Transverse colon (tissue), 4 donors: ENCODE measurements at regions not wholly inside any gene's neighbourhood (a gene's known extent, or its start where the extent isn't known, plus 50 kb on each side); places are given as distances from the start of the nearest gene placed in this dataset.

Source experiments
- EP300 ChIP-seq: sonication (generic); formaldehyde crosslinking; IDR thresholded peaks from one replicate; pipeline ENCODE4 v1.6.1; 2017; ENCODE audit warnings: antibody characterized with exemption, low read depth
- POLR2A ChIP-seq: fragments of 450-650 bp; IDR thresholded peaks from one replicate; pipeline ENCODE4 v1.6.1; 2016; ENCODE audit warnings: antibody characterized with exemption, mild to moderate bottlenecking, moderate library complexity
- POLR2AphosphoS5 ChIP-seq, 3 donors: sonication (generic); formaldehyde crosslinking; IDR thresholded peaks; one replicate each; pipeline ENCODE4 v1.6.1; 2016; ENCODE audit warnings: antibody characterized with exemption in 3 of 3
- TF ChIP-seq, protein P1 (sequence below), 5 experiments: fragments of 200-600 bp in 3 of 5; fragments of 450-650 bp in 2 of 5; sonication (generic) in 3 of 5; IDR thresholded peaks; 1 replicate in 2 of 5; 2 replicates in 3 of 5; pipeline ENCODE4 v1.5.1; 2016 to 2017; ENCODE audit warnings: antibody characterized with exemption in 5 of 5, inconsistent platforms in 3 of 5, mild to moderate bottlenecking in 2 of 5, moderate library complexity in 1 of 5

DNA sequence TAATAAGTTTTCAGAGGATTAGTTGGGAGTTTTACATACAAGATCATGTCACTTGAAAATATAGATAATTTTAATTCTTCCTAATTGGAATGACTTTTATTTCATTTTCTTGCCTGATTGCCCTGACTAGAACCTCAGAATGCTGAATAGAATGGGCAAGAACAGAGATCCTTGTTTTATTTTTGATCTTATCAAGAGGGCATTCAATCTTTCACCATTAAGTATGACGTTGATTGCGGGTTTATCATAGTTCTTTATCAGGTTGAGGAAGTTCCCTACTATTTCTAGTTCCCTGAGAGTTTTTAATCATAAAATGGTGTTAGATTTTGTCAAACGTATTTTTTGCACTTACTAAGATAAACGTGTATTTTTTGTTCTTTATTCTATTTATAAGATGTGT lies 124.3 kb downstream of the DICER1 start:
- TF ChIP-seq, protein P1, sequence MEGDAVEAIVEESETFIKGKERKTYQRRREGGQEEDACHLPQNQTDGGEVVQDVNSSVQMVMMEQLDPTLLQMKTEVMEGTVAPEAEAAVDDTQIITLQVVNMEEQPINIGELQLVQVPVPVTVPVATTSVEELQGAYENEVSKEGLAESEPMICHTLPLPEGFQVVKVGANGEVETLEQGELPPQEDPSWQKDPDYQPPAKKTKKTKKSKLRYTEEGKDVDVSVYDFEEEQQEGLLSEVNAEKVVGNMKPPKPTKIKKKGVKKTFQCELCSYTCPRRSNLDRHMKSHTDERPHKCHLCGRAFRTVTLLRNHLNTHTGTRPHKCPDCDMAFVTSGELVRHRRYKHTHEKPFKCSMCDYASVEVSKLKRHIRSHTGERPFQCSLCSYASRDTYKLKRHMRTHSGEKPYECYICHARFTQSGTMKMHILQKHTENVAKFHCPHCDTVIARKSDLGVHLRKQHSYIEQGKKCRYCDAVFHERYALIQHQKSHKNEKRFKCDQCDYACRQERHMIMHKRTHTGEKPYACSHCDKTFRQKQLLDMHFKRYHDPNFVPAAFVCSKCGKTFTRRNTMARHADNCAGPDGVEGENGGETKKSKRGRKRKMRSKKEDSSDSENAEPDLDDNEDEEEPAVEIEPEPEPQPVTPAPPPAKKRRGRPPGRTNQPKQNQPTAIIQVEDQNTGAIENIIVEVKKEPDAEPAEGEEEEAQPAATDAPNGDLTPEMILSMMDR (IDR thresholded peaks at IDR 0.05) = no peak
- TF ChIP-seq POLR2AphosphoS5 (IDR thresholded peaks at IDR 0.05) (no peak), POLR2A (no peak), EP300 (no peak)
